ENCODE measurements at regions not wholly inside any gene's neighbourhood (a gene's known extent, or its start where the extent isn't known, plus 50 kb on each side); places are given as distances from the start of the nearest gene placed in this dataset.

GRCh38 chr18:73880387-73880786 is 267.2 kb downstream of the FBXO15 start:
- no peak overlapping the region for H3K4me3 ChIP-seq (ENCODE audit: low read depth, low read length)
- DNase-seq (ENCODE audit: low read depth) = no peak

- DNase-seq (ENCODE audit: low read depth) = peak; percentile 1
- H3K4me3 ChIP-seq (ENCODE audit: low read depth, low read length) = no peak overlapping the region
These were observed 267.9 kb downstream of the FBXO15 start for GRCh38 chr18:73879766-73880165.

DNA sequence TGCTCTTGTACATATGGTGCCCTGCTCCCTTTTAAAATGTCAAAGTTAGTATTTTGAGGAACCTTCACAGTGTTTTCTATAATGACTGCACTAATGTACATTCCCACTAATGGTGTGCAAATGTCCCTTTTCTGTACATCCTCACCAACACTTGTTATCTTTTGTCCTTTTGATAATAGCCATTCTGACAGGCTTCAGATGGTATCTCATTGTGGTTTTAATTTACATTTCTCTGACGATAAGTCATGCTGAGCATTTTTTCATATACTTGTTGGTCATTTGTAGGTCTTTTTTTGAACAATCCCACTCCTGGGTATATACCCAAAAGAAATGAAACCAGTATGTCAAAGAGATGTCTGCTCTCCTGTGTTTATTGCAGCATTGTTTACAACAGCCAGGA is 268.3 kb downstream of the FBXO15 start:
- no peak for DNase-seq (ENCODE audit: low read depth)
- H3K4me3 ChIP-seq (ENCODE audit: low read depth, low read length) = no peak overlapping the region

- no peak overlapping the region for H3K4me3 ChIP-seq (ENCODE audit: low read depth, low read length)
- no peak for DNase-seq (ENCODE audit: low read depth)
These were observed 278.5 kb downstream of the FBXO15 start for GRCh38 chr18:73869182-73869581.

- no peak overlapping the region for H3K4me3 ChIP-seq (ENCODE audit: low read depth, low read length)
- DNase-seq (ENCODE audit: low read depth) = no peak
These were observed 285.9 kb downstream of the FBXO15 start for GRCh38 chr18:73861771-73862170.

DNA sequence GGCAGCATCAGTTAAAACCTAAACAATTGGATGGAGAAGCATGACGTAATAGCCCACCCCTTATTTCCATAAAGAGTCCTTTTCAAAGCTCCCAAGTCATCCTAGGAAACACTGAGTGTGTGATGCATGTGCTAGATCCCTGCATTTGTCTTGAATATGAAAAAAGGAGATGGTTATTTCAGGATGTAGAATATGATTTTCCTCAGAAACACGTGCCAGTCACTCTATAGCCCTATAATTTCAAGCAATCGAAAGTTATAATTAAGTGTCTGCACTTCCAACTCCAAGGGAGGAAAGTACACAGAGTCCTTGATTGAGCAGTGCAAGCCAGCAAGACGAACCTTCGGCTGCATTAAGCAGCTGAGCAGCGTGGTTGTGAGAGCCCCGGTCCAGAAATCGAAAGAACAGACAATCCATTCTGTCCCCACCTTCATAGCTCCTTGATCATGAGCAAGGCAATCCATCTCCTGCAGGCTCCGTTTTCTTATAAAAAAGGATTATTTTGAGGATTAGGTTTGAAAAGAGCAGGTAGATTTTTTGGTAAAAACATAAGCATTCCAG is 287.7 kb downstream of the FBXO15 start:
- no peak for DNase-seq (ENCODE audit: low read depth)
- H3K4me3 ChIP-seq (ENCODE audit: low read depth, low read length) = no peak overlapping the region

DNA sequence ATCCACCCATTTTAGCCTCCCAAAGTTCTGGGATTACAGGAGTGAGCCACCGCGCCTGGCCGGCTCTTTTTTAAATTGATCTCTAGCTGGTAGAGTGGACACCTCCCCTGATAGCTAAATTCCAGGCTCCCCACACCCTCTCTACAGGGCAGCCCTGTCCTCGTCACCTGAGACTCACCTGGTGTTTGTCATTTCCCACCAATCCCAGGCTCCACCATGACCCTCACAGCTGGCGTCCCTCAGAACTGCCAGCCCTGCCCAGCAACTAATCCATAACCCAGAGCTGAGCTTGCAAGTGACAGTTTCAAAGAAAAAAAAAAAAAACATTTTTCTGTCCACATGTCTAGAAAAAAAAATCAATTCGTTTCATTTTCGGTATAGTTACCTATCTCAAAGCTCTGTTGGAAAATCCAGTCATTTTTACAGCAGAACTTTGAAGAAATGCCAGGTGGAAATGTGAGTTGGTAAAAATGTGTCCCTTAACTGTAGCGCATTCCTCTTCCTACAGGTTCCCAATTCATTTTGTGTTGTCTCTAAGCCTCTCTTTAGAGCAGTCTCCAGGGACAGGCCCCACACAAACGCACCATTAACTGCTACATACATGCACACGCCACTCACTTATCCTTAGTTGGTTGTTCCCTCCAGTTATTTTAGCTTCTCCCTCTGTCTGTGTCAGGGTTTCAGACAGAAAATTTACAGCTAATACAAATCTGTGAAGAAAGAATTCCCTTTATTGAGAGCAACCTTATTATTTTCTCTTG is 294.7 kb downstream of the FBXO15 start:
- no peak overlapping the region for H3K4me3 ChIP-seq (ENCODE audit: low read depth, low read length)
- no peak for DNase-seq (ENCODE audit: low read depth)

DNA sequence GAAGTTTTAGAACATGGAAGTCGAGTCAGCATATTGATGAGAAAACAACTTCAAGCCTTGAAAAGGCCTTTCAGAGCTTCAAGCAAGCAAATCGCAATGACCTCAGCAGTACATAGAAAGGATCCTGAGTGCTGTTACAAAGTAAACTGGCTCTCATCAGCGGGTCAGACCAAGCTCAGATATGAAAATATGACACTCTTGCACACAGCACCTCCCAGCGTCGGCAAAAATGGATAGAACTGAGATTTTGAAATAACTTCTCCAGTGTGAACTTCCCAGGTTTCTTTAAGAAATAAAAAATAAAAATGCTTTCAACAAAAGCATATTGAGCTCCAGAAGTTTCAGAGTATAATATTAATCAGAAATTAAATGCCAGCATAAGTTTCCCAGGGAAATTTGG is 296.9 kb downstream of the FBXO15 start:
- no peak overlapping the region for H3K4me3 ChIP-seq (ENCODE audit: low read depth, low read length)
- DNase-seq (ENCODE audit: low read depth) = no peak

DNA sequence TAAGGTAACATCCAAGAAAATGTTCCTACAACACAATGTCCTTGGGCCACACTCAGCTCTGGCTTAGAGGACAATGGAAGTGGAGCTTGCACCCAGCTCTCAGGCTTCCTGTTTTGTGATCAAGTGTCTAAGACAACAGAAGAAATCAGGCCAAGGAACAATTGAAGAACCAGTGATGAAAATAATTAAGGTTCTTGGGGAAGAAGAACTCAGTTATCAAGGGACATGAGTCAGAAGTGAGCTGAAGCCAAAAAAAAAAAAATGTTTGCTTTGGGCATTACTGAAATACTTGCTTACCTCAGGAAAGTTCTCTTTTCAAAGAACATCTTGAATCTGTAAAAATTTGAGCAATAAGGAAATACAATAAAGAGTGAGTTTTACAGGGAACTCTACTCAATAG is 299.0 kb downstream of the FBXO15 start:
- H3K4me3 ChIP-seq (ENCODE audit: low read depth, low read length) = no peak overlapping the region
- DNase-seq (ENCODE audit: low read depth) = peak; percentile 80

DNA sequence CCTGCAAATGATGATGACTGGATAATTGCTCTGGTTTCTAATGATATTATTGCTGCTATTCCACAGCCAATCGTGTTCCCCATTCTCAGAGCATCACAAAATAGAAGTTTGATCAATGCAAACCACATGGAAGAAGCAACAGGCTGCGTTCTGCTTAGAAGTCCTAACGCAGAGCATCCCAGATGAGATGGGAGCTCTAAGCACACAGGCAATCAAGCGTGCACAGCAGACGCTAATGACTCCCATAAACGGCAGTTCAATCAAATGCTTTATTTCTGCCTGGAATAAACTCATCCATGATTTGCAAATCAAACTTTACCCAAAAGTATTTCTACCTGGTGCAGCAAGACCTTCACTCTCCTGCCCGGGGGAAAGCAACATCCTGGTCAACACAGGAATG is 304.2 kb downstream of the FBXO15 start:
- DNase-seq (ENCODE audit: low read depth) = no peak
- no peak overlapping the region for H3K4me3 ChIP-seq (ENCODE audit: low read depth, low read length)

DNA sequence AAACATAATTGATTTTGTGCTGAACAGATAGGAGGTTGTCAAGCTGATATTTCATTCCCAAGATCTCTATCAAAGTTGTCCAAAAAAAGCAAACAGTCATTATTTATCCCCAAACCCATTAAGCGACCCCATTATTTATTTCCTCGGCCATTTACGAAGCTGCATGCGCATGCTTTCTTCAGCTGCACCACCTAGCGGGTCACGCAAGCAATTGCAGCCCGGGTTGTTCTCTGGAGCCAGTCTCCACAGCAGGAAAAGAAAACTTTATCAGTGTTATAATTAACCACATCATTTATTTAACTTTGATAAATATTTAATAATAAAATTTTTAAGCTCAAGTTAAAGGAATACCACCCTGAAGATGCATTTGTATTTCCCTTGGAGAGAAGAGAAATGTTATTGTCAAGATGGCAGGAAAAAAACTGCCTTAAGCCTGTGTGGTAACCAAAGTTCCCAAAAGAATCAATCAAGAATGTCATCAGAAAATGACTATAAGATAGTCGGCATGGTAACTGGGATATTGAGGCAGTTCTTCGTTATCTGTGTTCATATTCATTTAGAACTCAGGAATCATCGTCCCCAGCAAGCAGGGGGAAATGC is 304.7 kb downstream of the FBXO15 start:
- H3K4me3 ChIP-seq (ENCODE audit: low read depth, low read length) = no peak overlapping the region
- peak; percentile 17 for DNase-seq (ENCODE audit: low read depth)

DNA sequence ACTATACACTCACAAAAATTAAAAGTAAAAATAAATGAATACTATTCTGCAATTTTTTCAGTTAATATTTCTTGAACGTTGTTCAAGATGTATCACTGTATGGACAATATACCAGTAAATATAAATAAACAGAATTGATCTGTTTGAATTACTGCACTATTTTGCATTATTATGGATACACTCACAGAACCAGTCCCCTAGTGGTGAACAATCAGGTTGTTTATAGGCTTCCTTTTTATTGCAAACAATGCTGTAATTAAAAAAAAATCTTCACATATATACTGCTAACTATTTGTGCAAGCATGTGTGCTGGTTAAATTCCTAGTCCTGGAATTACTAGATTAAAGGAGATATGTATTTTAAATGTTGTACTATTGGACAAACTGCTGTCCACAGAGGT is 306.0 kb downstream of the FBXO15 start:
- no peak for DNase-seq (ENCODE audit: low read depth)
- H3K4me3 ChIP-seq (ENCODE audit: low read depth, low read length) = no peak overlapping the region

GRCh38 chr18:73840319-73840945 is 307.2 kb downstream of the FBXO15 start:
- no peak overlapping the region for H3K4me3 ChIP-seq (ENCODE audit: low read depth, low read length)
- no peak for DNase-seq (ENCODE audit: low read depth)

DNA sequence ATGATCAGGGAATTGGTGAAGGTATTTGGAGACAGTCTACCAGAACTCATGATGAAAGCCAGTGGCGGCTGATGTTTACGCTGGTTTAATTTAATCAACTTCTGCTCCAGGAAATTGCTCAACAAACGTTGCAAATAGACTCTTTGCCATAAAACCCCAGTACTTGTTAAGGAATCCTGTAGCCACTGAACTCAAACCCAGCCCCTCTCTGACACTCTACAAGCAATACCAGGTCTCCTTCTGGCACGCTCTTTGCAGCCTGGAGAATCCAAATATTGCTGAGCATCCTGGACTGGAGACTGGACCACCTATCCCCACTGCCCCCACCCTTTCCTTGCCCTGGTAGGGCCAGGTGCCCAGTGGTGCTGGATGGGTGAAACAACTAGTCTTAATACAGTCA is 308.2 kb downstream of the FBXO15 start:
- H3K4me3 ChIP-seq (ENCODE audit: low read depth, low read length) = no peak overlapping the region
- DNase-seq (ENCODE audit: low read depth) = no peak

GRCh38 chr18:73838107-73838506 is 309.5 kb downstream of the FBXO15 start:
- DNase-seq (ENCODE audit: low read depth) = no peak
- no peak overlapping the region for H3K4me3 ChIP-seq (ENCODE audit: low read depth, low read length)

DNA sequence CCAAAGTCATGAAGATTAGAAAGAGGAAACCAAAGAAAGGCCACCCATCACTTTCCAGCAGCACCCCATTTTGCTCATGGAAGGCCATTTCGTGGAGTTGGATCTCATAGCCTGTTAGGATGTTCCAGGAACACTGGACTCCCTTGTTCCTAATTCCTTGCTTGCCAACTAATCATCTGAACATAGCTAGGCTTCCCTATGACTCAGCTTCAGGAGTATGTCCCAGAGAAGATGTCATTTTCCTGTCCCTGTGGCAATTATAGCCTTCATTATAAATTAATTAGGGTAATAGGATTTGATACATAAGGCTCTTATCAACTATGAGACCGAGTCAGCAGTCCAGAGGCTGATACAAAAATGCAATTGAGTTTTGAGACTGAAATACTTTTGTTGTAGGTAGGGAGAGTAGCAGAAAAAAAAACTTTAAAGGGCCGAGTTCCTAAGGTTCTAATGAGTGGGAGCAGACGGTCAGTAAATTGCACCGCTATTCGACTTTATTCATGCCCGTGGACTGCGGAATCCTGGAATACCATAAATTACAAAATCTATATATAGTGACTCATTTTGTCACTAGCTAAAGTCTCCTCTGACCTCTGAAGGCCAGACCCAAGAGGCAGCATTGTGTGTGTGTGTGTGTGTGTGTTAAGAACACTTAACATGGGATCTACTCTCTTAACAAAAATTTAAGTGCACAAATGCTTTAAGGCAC is 311.8 kb downstream of the FBXO15 start:
- no peak for DNase-seq (ENCODE audit: low read depth)
- H3K4me3 ChIP-seq (ENCODE audit: low read depth, low read length) = no peak overlapping the region

- no peak for DNase-seq (ENCODE audit: low read depth)
- no peak overlapping the region for H3K4me3 ChIP-seq (ENCODE audit: low read depth, low read length)
These were observed 312.6 kb downstream of the FBXO15 start for GRCh38 chr18:73835039-73835438.

DNA sequence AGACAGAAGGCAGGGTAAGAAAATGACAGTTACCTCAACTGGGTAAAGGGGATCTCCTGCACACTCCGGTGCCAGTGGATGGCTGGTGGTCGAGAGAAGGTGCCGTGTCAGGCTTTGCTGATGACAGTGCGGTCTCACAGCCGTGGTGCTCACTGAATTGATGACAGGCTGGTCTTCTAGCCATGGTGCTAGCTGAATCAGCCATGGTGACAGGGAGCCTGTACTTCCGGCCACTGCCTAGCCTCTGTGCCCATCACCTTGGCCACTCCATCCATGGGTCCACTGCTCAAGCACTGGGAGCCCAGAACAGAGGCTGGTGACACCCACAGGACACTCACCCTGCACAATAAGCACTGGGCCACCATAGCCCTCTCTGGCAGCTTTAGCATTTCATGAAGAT is 315.9 kb downstream of the FBXO15 start:
- H3K4me3 ChIP-seq (ENCODE audit: low read depth, low read length) = no peak overlapping the region
- DNase-seq (ENCODE audit: low read depth) = no peak

GRCh38 chr18:73829146-73829545 is 318.5 kb downstream of the FBXO15 start:
- no peak for DNase-seq (ENCODE audit: low read depth)
- H3K4me3 ChIP-seq (ENCODE audit: low read depth, low read length) = no peak overlapping the region

- no peak for DNase-seq (ENCODE audit: low read depth)
- H3K4me3 ChIP-seq (ENCODE audit: low read depth, low read length) = no peak overlapping the region
These were observed 319.8 kb downstream of the FBXO15 start for GRCh38 chr18:73827801-73828200.

All from skeletal muscle cell (primary cell).